KMS-11 (cell line): ENCODE measurements at regions not wholly inside any gene's neighbourhood (a gene's known extent, or its start where the extent isn't known, plus 50 kb on each side); places are given as distances from the start of the nearest gene placed in this dataset.

Experiments
- H2AFZ ChIP-seq: fragments of 200-600 bp; sonication (generic); 2 replicates; pipeline ENCODE4 v1.6.1; 2016; ENCODE audit warnings: antibody characterized with exemption, mixed run types, low read depth
- H3K27ac ChIP-seq: fragments of 200-600 bp; sonication (generic); 2 replicates; pipeline ENCODE4 v1.6.1; 2016; ENCODE audit warnings: mild to moderate bottlenecking, mixed run types
- H3K27me3 ChIP-seq: fragments of 200-600 bp; sonication (generic); 2 replicates; pipeline ENCODE4 v1.6.1; 2017; ENCODE audit warnings: mild to moderate bottlenecking, low read depth, mixed run types, moderate library complexity; ENCODE audit not compliant: insufficient read depth
- H3K36me3 ChIP-seq: fragments of 200-600 bp; sonication (generic); 2 replicates; pipeline ENCODE4 v1.6.1; 2017; ENCODE audit warnings: mild to moderate bottlenecking, mixed run types; ENCODE audit not compliant: insufficient read depth
- H3K4me1 ChIP-seq: fragments of 200-600 bp; sonication (generic); 2 replicates; pipeline ENCODE4 v1.6.1; 2016; ENCODE audit warnings: mild to moderate bottlenecking, low read depth, mixed run types; ENCODE audit not compliant: poor library complexity, severe bottlenecking
- H3K4me2 ChIP-seq: fragments of 200-600 bp; sonication (generic); 2 replicates; pipeline ENCODE4 v1.7.0; 2016; ENCODE audit warnings: mild to moderate bottlenecking, mixed run types
- H3K4me3 ChIP-seq: fragments of 200-600 bp; sonication (generic); IDR thresholded peaks from 2 replicates; pipeline ENCODE4 v1.6.1; 2017; ENCODE audit warnings: low read depth, low read length, mixed read lengths; ENCODE audit not compliant: insufficient read depth
- H3K79me2 ChIP-seq: fragments of 200-600 bp; sonication (generic); 2 replicates; pipeline ENCODE4 v1.6.1; 2016; ENCODE audit warnings: low read depth, mixed run types; ENCODE audit not compliant: insufficient read depth
- H3K9ac ChIP-seq: fragments of 200-600 bp; sonication (generic); 2 replicates; pipeline ENCODE4 v1.6.1; 2016; ENCODE audit warnings: mild to moderate bottlenecking, mixed run types
- H4K20me1 ChIP-seq: fragments of 200-600 bp; sonication (generic); 2 replicates; pipeline ENCODE4 v1.6.1; 2016; ENCODE audit warnings: mild to moderate bottlenecking, mixed run types; ENCODE audit not compliant: insufficient read depth
- CTCF ChIP-seq: fragments of 200-600 bp; sonication (generic); conservative IDR thresholded peaks from 2 replicates; pipeline ENCODE4 v1.6.1; 2017; ENCODE audit warnings: low read depth, mild to moderate bottlenecking, antibody characterized with exemption, low read length, moderate library complexity, mixed read lengths

- Histone ChIP-seq H3K36me3 (no peaks in the 10 kb centered on the region), H2AFZ (no peak overlapping the region), H3K9ac (no peak overlapping the region)
These were observed 319.7 kb downstream of the RAPGEF2 start for GRCh38 chr4:159422626-159423025.

GRCh38 chr4:159425737-159426305 lies 322.9 kb downstream of the RAPGEF2 start:
- Histone ChIP-seq H3K4me3 (no peak overlapping the region), H3K36me3 (no peaks in the 10 kb centered on the region), H3K27ac (no peak overlapping the region), H3K9ac (no peak overlapping the region), H3K79me2 (no peaks in the 10 kb centered on the region), H4K20me1 (no peaks in the 10 kb centered on the region), H3K4me2 (no peak overlapping the region), H2AFZ (no peak overlapping the region), H3K27me3 (no peaks in the 10 kb centered on the region), H3K4me1 (no peaks in the 10 kb centered on the region)
- no peak for TF ChIP-seq CTCF

More at GRCh38 chr4:159422626-159423025, 319.7 kb downstream of the RAPGEF2 start:
- no peaks in the 10 kb centered on the region for H3K4me1 ChIP-seq
- no peaks in the 10 kb centered on the region for H4K20me1 ChIP-seq
- no peak for TF ChIP-seq CTCF
- H3K4me3 ChIP-seq = no peak overlapping the region
- H3K79me2 ChIP-seq = no peaks in the 10 kb centered on the region
- no peak overlapping the region for H3K4me2 ChIP-seq
- H3K27me3 ChIP-seq = no peaks in the 10 kb centered on the region
- H3K27ac ChIP-seq = no peak overlapping the region

GRCh38 chr4:159428293-159428692 lies 325.4 kb downstream of the RAPGEF2 start:
- H3K36me3 ChIP-seq = no peaks in the 10 kb centered on the region
- no peaks in the 10 kb centered on the region for H3K4me1 ChIP-seq
- H2AFZ ChIP-seq = no peak overlapping the region
- H3K27ac ChIP-seq = no peak overlapping the region
- no peaks in the 10 kb centered on the region for H3K27me3 ChIP-seq
- no peaks in the 10 kb centered on the region for H3K79me2 ChIP-seq
- TF ChIP-seq CTCF = no peak
- H3K9ac ChIP-seq = no peak overlapping the region
- no peak overlapping the region for H3K4me3 ChIP-seq
- no peak overlapping the region for H3K4me2 ChIP-seq
- no peaks in the 10 kb centered on the region for H4K20me1 ChIP-seq

GRCh38 chr4:159428975-159429692 lies 326.3 kb downstream of the RAPGEF2 start:
- Histone ChIP-seq H3K4me3 (no peak overlapping the region), H3K79me2 (no peaks in the 10 kb centered on the region), H4K20me1 (no peaks in the 10 kb centered on the region), H2AFZ (no peak overlapping the region), H3K36me3 (no peaks in the 10 kb centered on the region), H3K27me3 (no peaks in the 10 kb centered on the region), H3K9ac (no peak overlapping the region), H3K4me2 (no peak overlapping the region), H3K27ac (no peak overlapping the region), H3K4me1 (no peaks in the 10 kb centered on the region)
- TF ChIP-seq CTCF = no peak
